Neural progenitor cell (in vitro differentiated cells): ENCODE measurements at regions not wholly inside any gene's neighbourhood (a gene's known extent, or its start where the extent isn't known, plus 50 kb on each side); places are given as distances from the start of the nearest gene placed in this dataset.

ENCODE experiments used
- DNase-seq: peaks from one replicate; pipeline ENCODE4 v3.0.0-alpha.2; 2016; ENCODE audit warnings: low spot score
- H2AFZ ChIP-seq: fragments of 200-600 bp; sonication (generic); replicated peaks from 2 replicates; pipeline ENCODE4 v1.6.1; 2016; ENCODE audit warnings: antibody characterized with exemption
- H3F3A ChIP-seq: fragments of 200-600 bp; sonication (generic); 2 replicates; pipeline ENCODE4 v1.6.1; 2016; ENCODE audit warnings: antibody characterized with exemption, low read depth
- H3K27ac ChIP-seq: fragments of 200-600 bp; sonication (generic); 2 replicates; pipeline ENCODE4 v1.5.1; 2016; ENCODE audit warnings: mild to moderate bottlenecking
- H3K27me3 ChIP-seq: fragments of 200-600 bp; sonication (generic); 2 replicates; pipeline ENCODE4 v1.6.1; 2016; ENCODE audit warnings: mild to moderate bottlenecking, moderate library complexity
- H3K36me3 ChIP-seq: fragments of 200-600 bp; sonication (generic); 2 replicates; pipeline ENCODE4 v1.5.1; 2016
- H3K4me1 ChIP-seq: fragments of 200-600 bp; sonication (generic); 2 replicates; pipeline ENCODE4 v1.6.1; 2016; ENCODE audit warnings: mixed run types
- H3K4me2 ChIP-seq: fragments of 200-600 bp; sonication (generic); 2 replicates; pipeline ENCODE4 v1.6.1; 2016
- H3K4me3 ChIP-seq: fragments of 200-600 bp; sonication (generic); 2 replicates; pipeline ENCODE4 v1.5.1; 2016
- H3K79me2 ChIP-seq: fragments of 200-600 bp; sonication (generic); 2 replicates; pipeline ENCODE4 v1.6.1; 2016; ENCODE audit warnings: low read depth
- H3K9ac ChIP-seq: fragments of 200-600 bp; sonication (generic); 2 replicates; pipeline ENCODE4 v1.6.1; 2016
- H3K9me3 ChIP-seq: fragments of 200-600 bp; sonication (generic); 2 replicates; pipeline ENCODE4 v1.5.1; 2016; ENCODE audit warnings: low read depth
- H4K20me1 ChIP-seq: fragments of 200-600 bp; sonication (generic); 2 replicates; pipeline ENCODE4 v1.6.1; 2016; ENCODE audit warnings: low read depth
- H3K27ac Mint-ChIP-seq: 3 replicates; pipeline ENCODE4 v1.8.0; 2021; ENCODE audit warnings: mixed read lengths
- H3K27me3 Mint-ChIP-seq: 2 replicates; pipeline ENCODE4 v1.8.0; 2022; ENCODE audit warnings: low read depth, mild to moderate bottlenecking, inconsistent platforms, moderate library complexity, mixed read lengths; ENCODE audit not compliant: insufficient read depth
- H3K36me3 Mint-ChIP-seq: 3 replicates; pipeline ENCODE4 v1.8.0; 2021; ENCODE audit warnings: mixed read lengths
- H3K4me1 Mint-ChIP-seq: 3 replicates; pipeline ENCODE4 v1.8.0; 2021; ENCODE audit warnings: mixed read lengths
- H3K4me3 Mint-ChIP-seq: 3 replicates; pipeline ENCODE4 v1.8.0; 2021; ENCODE audit warnings: mild to moderate bottlenecking, moderate library complexity, mixed read lengths
- H3K9me3 Mint-ChIP-seq: 3 replicates; pipeline ENCODE4 v1.8.0; 2020; ENCODE audit warnings: mixed read lengths
- CTCF ChIP-seq: fragments of 200-600 bp; sonication (generic); IDR thresholded peaks from 2 replicates; pipeline ENCODE4 v1.5.1; 2017; ENCODE audit warnings: antibody characterized with exemption, mild to moderate bottlenecking
- EZH2 ChIP-seq: fragments of 200-600 bp; sonication (generic); IDR thresholded peaks from 2 replicates; pipeline ENCODE4 v1.6.1; 2017; ENCODE audit warnings: antibody characterized with exemption, mild to moderate bottlenecking, moderate library complexity
- EZH2phosphoT487 ChIP-seq: fragments of 200-600 bp; sonication (generic); IDR thresholded peaks from 2 replicates; pipeline ENCODE4 v1.6.1; 2017; ENCODE audit warnings: antibody characterized with exemption

- DNase-seq: no peak
- Histone ChIP-seq H2AFZ (no peak overlapping the region), H3K9ac (no peak overlapping the region), H3K4me1 (no peaks in the 10 kb centered on the region), H3K27me3 (no peaks in the 10 kb centered on the region), H3K79me2 (no peaks in the 10 kb centered on the region), H4K20me1 (no peaks in the 10 kb centered on the region), H3K9me3 (no peaks in the 10 kb centered on the region), H3K27ac (no peak overlapping the region), H3K4me2 (no peak overlapping the region), H3K4me3 (no peak overlapping the region), H3F3A (no peaks in the 10 kb centered on the region), H3K36me3 (no peaks in the 10 kb centered on the region)
- Mint-ChIP-seq H3K27me3 (no peaks in the 10 kb centered on the region), H3K4me3 (no peak overlapping the region), H3K27ac (no peak overlapping the region), H3K4me1 (peaks cover 12% of the 10 kb centered on the region), H3K36me3 (no peaks in the 10 kb centered on the region), H3K9me3 (no peaks in the 10 kb centered on the region)
- no peak for TF ChIP-seq CTCF
- TF ChIP-seq EZH2phosphoT487: no peak
- TF ChIP-seq EZH2: no peak
These were observed 1026.2 kb upstream of the ZEB2 start for GRCh38 chr2:145546091-145546490.

DNA sequence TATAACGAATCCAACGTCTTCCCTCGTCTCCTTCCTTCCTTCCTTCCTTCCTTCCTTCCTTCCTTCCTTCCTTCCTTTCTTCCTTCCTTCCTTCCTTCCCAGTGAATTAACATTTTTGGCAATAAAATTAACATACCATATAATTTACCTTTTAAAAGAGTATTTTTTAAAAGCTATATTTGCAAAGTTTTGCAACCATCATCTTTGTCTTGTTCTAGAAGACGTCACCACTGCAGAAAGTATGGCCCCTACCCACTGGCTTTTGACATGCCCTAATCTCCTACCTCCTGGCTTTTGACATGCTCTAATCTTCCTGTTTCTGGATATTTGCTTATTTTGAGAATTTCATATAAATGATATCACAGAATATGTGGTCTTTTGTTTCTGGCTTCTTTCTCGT, 1023.9 kb upstream of the ZEB2 start:
- H3K27me3 Mint-ChIP-seq: no peaks in the 10 kb centered on the region

GRCh38 chr2:145543155-145543554, 1023.2 kb upstream of the ZEB2 start:
- Mint-ChIP-seq H3K27me3 (no peaks in the 10 kb centered on the region), H3K9me3 (no peaks in the 10 kb centered on the region), H3K4me3 (no peak overlapping the region), H3K36me3 (no peaks in the 10 kb centered on the region), H3K4me1 (peaks cover 12% of the 10 kb centered on the region), H3K27ac (no peak overlapping the region)
- Histone ChIP-seq H3K9me3 (no peaks in the 10 kb centered on the region), H2AFZ (no peak overlapping the region), H3K27me3 (no peaks in the 10 kb centered on the region), H3K36me3 (no peaks in the 10 kb centered on the region), H3K27ac (no peak overlapping the region), H3K9ac (no peak overlapping the region), H3K79me2 (no peaks in the 10 kb centered on the region), H3F3A (no peaks in the 10 kb centered on the region), H3K4me2 (no peak overlapping the region), H3K4me3 (no peak overlapping the region), H3K4me1 (no peaks in the 10 kb centered on the region), H4K20me1 (no peaks in the 10 kb centered on the region)
- DNase-seq: no peak
- TF ChIP-seq EZH2: no peak
- no peak for TF ChIP-seq EZH2phosphoT487
- TF ChIP-seq CTCF: no peak

More for the DNA sequence above, 1023.9 kb upstream of the ZEB2 start:
- TF ChIP-seq EZH2phosphoT487 (no peak), CTCF (no peak), EZH2 (no peak)
- H3K4me1 Mint-ChIP-seq: peaks cover 12% of the 10 kb centered on the region
- Histone ChIP-seq H2AFZ (no peak overlapping the region), H3F3A (no peaks in the 10 kb centered on the region), H3K36me3 (no peaks in the 10 kb centered on the region), H3K9me3 (no peaks in the 10 kb centered on the region), H3K4me1 (no peaks in the 10 kb centered on the region), H3K4me3 (no peak overlapping the region), H4K20me1 (no peaks in the 10 kb centered on the region), H3K79me2 (no peaks in the 10 kb centered on the region), H3K27ac (no peak overlapping the region), H3K9ac (no peak overlapping the region), H3K4me2 (no peak overlapping the region), H3K27me3 (no peaks in the 10 kb centered on the region)
- H3K9me3 Mint-ChIP-seq: no peaks in the 10 kb centered on the region
- DNase-seq: no peak
- H3K27ac Mint-ChIP-seq: no peak overlapping the region
- no peak overlapping the region for H3K4me3 Mint-ChIP-seq
- H3K36me3 Mint-ChIP-seq: no peaks in the 10 kb centered on the region
